ENCODE measurements at regions not wholly inside any gene's neighbourhood (a gene's known extent, or its start where the extent isn't known, plus 50 kb on each side); places are given as distances from the start of the nearest gene placed in this dataset.

DNA sequence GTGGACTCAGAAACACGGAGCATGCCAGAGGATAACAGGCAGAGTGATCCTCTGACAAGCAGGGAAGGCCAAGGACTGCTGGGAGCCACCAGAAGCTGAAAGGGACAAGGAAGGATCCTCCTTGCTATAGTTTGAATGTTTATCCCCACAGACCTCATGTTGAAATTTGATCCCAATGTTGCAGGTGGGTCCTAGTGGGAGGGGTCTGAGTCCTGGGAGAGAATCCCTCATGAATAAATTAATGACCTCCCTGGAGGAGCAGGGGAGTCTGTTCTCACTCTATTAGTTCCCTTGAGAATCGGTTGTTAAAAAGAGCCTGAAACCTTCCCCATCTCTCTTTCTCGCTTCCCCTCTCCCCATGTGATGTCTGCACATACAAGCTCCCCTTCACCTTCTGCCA is 124.4 kb downstream of the FBXO15 start:
- DNase-seq (ENCODE audit: low read depth) = no peak

DNA sequence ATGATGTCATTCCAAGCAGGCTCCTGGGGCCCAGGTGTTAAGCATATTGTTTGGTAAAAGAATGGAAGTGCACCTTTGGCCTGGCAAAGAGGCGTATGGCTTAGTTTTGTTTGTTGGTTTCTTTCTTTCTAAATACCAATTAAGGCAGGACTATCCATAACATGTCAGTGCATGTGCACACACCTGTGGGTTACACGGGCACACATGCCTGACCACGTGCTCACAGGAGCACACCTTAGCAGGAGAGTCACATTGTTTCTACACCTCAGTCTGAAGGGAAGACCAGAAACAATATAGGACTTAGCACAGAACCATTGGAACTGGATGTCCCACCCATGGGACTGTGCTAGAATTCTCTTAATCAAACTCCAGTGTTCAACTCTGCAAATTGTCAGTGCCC is 127.8 kb downstream of the FBXO15 start:
- DNase-seq (ENCODE audit: low read depth) = no peak

DNA sequence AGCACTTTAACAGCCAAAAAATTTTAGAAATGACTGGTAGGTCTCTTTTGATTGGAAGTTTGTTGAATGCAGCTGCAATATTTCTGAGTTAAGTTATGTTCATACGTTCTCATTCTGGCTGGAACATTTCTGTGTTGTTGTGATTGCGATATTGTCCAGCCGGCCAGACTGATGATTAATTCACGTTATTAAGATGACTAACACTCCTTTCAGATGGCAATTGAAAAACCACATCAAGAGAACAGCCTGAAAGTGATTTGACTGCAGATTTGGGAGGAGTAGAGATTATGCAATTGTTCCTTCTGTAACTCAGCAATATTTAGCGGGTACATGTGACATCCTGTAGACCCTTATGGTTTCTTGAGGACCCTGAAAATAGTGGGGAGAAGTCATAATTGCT is 133.7 kb downstream of the FBXO15 start:
- peak; percentile 67 for DNase-seq (ENCODE audit: low read depth)

DNA sequence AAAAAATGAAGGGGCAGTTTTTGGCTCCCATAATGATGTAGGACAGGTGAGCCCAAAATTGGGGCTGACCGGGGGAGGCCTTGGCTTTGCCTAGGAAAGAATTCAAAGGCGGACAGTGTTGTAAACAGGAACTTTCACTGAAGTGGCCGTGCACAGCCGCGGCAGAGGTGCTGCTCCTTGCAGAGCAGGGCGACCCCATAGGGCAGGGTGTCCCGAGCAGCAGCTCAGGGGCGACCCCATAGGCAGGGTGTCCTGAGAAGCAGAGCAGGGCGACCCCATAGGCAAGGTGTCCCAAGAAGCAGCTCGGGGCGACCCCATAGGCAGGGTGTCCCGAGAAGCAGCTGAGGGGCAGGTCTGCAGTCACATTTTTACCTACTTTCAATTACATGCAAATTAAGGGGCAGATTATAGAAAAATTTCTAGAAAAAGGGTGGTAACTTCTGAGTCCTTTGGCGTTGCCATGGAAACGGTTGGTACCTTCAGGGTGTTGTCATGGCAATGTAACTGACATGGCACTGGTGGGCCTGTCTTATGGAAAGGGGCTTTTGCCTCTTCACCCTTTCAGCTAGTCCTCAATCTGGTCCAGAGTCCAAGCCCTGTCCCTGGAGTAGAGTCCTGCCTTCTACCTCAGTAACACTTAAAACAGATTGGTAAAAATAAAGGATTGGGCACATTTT is 134.5 kb downstream of the FBXO15 start:
- DNase-seq (ENCODE audit: low read depth) = no peak

DNA sequence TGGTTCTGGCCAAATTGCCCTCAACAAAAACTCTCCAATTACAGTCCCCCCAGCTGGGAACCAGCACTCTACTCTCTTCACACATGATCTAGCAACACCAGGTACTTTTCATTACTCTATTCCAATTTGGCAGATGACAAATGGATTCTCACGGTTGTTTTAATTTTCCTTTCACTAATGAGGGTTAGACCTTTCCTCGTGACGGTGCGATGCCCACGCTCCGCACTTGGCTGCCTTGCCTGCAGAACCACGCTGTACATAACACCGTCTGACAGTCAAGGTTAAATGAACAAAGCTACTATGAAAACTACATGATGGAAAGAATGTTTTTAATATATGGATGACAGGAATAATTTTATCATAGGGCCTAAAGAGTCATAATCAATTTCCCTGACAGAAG is 141.5 kb downstream of the FBXO15 start:
- no peak for DNase-seq (ENCODE audit: low read depth)

DNA sequence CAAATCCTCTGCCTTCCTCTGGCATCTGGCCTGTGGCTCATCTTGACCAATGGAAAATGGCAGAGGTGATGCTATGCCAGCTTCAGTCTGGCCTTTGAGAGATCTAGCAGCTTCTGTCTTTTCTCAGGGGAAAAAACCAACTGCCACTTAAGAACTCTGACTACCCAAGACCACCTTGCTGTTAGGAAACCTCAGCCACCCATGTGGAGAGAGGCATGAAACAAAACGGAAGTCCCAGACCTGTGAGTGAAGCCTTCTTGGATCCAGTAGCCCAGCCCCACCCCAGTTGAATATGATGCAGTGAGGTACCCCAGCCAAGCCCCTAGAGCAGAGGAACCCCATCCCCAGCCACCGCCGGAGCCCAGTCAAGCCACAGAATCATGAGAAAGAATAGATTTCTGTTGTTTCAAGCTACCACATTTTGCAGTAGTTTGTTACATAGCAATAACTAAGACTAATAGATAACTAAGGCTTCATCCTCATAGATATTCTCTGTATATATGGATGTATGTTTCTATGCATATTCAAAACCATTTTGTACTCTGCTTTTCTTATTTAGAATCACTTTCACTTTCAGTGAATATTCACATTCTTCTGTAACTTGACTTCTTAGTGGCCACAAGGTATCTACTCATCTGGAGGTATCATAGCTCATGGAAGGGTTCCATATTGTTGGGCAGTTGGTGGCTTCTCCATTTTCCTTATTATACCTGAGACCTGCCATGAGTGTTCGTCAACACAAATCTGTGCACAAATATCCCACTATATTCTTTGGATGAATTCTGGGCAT is 142.1 kb downstream of the FBXO15 start:
- no peak for DNase-seq (ENCODE audit: low read depth)

DNA sequence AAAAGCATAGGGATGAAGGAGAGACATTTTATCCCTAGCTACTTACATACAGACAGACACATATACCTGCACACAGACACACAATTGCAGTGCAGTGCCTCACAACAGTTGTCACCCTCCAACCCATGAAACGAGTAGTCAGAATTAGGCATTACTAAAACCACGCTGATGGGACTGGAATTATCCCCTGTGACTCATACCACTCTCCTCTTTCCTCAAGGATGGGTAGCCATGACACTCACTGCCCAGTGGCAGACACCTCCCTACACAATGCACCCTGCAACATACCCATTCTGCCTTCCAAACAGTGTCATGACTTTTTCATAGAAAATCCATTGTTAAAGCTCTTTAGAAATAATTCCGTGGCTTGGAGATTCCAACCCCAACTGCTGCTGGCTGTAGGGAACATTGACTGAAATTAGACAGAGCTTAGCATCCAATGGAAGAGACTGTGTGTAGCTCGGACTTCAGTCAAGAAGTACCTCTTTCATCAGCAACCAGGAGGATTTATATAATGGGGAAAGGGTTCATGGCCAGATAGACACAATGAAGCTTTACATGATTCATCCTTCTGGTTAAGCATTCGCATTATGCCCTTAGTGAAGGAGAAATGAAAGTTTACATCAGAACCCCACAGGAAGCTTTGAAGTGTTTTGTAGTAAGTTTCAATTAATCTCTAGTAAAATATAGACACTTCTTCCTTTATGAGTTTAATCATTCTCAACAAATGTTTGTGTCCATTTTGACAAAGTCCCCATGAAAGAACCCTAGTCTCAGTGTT is 155.2 kb downstream of the FBXO15 start:
- DNase-seq (ENCODE audit: low read depth) = no peak

DNA sequence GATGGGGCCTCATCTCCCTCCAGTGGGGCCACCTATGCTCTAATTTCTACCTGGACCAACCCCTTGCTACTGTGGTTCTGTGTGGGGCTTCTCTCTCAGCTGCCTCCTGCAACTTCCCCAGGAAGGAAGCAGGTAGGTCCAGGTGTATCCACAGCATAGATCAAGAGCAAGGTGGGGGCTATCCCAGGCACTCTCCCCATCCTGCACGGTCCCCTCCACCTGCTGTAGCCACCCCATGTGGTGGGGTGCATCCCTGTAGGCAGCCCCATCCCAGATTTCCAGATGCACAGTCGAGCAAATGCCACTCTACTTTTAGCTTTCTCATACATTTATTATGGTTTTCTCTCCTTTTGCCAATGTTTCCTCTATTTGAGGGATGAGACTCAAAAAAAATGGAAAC is 156.1 kb downstream of the FBXO15 start:
- DNase-seq (ENCODE audit: low read depth) = no peak

DNA sequence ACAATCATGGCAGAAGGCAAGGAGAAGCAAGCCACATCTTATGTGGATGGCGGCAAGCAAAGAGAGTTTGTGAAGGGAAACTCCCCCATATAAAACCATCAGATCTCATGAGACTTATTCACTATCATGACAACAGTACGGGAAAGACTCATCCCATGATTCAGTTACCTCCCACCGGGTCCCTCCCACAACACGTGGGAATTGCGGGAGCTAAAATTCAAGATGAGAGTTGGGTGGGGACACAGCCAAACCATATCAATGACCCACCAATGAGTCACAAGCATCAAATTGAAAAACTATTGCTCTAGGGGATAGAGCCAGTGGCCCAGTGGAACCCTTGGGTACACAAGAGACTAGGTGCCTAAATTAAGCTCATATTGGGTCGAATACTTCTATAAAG is 157.4 kb downstream of the FBXO15 start:
- DNase-seq (ENCODE audit: low read depth) = no peak

DNA sequence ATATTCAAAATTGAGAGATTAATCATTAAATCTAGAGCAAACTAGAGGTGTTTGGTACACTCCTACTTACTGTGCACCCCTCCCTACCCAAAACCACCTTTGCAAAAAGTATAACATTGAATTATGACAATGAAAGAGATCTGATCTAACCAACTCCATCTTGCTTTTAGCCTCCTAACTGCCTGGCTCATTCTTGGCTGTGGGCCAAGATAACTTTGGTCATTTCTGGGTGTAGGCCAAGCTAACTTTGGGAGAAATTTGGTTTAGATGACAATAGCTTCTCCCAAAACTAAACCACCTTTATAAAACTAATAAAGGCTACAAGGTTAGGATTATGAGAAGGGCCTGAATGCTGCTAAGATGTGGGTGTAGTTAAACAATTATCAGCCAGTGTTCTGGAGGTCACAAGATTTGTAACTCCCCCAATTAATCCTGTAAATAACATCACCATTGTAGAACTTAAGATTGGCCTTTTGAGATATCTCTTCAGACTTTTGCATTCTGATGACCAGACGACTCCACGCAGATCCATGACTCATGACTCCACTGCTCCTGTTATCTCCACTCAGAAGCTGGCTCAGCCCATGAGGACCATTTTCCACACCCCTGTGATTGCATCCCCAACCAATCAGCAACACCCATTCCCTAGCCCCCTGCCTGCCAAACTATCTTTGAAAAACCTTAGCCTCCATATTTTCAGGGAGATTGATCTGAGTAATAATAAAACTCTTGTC is 160.2 kb downstream of the FBXO15 start:
- DNase-seq (ENCODE audit: low read depth) = peak; percentile 40

DNA sequence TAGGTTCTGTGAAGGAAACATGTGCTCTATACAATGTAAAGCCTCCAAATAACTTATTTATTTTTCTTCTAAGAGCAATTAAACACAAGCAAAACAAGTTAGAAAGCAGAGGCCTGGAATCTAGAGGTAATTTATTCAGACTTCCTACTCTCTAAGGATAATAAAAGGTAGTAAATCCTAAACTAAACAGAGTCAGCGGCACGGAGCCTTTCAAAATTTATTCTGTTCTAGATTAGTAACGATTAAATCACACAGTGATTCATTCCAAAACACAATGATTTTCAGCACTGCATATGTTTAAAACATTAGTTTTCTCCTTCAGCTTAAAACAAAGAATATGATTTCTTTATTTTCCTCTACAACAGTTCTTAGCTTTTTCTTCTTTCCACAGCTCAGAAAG is 160.9 kb downstream of the FBXO15 start:
- DNase-seq (ENCODE audit: low read depth) = peak; percentile 31

DNA sequence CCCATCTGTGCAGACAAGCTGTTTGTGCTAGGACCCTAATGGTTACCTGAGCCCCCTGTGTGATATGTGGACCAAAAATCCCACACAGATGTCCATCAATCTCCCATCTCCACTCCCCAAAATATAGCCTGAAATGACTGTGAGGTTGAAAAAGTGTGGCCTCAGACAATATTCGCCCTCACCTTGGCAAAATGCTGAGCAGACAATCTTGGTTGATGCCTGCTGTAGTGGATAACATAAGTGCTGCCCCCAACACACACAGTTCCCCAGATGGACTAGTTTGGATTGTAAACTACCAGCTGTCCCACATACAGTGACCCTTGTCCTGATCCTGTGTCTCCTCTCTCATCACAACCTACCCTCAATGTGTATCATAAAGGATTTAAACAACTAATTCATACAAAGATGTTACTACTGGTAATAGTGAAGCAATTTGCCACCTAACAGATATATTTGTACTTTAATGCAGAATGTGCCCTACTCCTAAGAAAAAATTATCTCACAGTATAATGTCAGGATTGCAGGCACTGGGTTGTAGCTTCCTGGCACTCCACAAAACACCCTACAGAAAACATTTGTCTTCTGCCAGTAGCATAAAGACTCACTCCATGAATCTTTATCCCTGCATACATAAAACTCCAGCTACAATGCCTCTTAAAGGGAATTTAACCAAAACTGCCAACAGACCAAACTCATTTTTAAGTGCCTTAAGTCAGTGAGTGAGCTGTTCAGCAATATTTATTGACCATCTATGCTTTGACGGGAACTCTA is 161.6 kb downstream of the FBXO15 start:
- no peak for DNase-seq (ENCODE audit: low read depth)

DNA sequence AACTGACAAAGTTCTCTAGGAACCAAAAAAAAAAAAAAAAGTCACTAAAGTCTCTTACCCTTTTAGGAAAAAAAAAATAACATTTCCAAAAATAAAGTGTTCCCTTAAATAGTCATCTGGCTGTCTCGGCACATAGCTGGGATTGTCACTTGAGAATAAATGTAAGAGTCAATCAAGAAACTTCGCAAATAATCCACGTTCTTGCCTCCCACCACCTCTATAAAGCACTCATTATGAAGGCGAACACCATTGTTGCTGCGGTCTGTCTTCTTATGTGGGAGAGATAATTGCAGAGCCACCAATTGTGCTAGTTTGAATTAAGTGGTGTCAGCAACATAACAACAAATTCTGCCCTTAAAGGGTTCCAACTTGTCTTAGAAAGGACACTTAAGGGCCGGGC is 163.7 kb downstream of the FBXO15 start:
- no peak for DNase-seq (ENCODE audit: low read depth)

DNA sequence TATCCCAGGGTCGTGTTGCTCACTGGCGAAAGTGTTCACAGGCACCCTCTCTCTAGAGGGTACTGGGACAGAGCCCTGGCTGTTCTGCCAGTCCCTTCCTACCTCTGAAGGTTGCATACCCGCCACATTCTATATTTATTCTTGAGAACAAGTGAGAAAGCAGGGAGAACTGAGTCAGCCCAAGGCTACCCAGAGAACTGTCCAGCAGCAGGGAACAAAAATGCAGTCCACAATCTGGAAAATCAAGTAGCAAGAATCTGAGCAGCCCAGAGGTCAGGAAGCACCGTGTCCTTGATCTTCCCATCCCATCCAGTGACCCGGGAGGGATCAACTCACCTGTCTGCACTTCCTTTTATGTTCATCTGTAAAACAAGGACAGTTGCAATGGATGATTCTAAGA is 164.1 kb downstream of the FBXO15 start:
- no peak for DNase-seq (ENCODE audit: low read depth)

DNA sequence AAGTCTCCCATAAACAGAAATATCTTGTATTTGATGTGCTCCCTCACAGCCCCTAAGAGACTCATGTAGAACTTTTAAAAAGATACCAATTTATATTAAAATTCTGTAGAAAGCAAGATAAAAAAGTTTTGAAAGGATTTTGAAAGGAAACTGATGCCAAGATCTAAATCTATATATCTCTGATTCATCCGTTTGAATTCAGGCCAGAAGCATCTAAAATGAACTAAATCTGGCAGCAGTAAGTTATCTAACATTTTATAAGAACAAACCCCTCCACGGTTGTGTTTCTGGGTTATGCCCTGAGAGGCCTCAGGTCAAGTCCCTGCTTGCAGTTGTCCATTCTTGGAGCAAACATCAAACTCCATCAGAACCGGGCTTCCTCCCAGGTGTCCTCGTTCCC is 165.8 kb downstream of the FBXO15 start:
- peak; percentile 26 for DNase-seq (ENCODE audit: low read depth)

DNA sequence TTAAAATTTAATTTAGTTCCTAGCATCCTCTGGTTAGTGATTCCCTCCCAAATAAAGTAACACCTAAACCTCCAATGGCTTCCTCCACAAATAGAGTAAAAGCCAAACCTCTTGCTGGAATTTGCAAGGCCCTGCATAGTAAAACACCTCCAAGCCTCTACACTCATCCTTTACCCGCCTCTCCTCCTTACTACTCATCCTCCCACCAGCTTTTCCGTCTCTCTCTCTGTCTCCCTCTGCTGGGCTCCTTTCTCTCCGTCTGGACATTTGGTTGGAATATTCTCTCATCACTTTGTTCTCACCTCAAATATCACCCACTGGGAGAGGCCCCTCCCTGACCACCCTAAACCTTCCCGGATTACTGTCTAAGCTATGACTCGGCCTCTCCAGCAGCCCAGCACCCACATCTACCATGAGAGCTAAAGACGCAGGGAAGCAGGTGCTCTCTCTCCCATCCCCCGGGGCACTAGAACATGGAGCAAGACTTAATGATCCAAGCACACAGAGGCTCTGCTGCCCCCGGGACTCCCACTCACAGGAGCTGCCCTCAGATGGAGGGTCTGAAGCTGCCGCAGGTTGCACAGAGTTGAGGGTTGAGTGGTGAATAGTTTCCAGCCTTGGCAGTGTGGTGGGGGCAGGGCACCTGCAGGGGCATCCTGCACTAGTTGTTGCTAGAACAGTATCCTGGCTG is 167.2 kb downstream of the FBXO15 start:
- DNase-seq (ENCODE audit: low read depth) = peak; percentile 15

DNA sequence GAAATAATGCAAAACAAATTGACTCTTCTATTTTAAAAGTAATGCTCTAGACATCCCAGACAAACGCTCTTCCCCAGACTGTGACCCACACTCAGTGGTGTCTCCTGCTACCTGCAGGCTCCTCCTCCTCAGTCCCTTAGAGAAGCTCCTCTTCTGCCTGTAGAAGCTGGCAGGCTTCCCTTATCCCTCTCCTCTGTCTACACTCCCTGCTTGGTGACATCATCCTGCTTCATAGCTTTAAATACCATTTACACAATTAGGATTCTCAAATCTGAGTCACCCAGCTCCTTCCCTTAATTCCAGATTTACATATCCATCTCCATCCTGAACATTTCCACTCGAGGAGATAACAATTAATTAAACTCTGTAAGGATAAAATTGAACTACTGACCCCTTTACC is 167.9 kb downstream of the FBXO15 start:
- DNase-seq (ENCODE audit: low read depth) = peak; percentile 84

DNA sequence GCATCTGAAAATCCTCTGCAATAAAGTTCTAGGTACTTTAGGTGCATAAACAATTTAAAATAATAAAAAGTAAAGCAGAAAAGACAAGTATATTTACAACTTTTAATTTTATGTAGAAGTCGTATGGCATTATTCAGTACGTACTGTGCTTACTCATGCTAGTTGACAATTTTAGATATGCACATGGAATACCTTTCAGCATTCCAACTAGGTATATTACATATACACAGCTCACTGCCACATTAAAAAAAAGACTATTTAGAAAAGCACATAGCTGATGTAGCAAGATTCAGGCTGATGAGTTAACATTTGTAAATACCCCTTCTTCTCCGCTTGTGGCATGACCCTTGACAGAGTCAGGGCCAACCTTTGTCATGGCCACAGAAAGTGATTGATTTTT is 171.2 kb downstream of the FBXO15 start:
- no peak for DNase-seq (ENCODE audit: low read depth)

DNA sequence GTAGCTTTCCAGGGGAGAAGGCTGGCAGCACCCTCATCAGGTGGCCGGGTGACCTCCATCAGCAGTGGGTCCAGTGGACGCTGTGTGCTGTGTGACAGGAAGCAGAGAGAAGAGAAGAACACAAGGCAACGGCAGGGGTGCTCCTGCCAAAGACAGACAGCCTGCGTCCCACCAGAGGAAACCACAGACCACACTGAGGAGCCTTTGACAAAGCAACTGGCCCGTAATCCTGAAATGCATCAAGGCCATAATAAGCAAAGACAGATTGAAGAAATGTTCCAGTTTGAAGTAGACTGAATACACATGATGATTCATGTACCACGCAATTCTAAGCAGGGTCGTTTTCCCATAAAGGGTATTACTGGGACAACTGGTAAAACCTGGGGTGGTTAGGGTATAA is 172.4 kb downstream of the FBXO15 start:
- DNase-seq (ENCODE audit: low read depth) = peak; percentile 38

DNA sequence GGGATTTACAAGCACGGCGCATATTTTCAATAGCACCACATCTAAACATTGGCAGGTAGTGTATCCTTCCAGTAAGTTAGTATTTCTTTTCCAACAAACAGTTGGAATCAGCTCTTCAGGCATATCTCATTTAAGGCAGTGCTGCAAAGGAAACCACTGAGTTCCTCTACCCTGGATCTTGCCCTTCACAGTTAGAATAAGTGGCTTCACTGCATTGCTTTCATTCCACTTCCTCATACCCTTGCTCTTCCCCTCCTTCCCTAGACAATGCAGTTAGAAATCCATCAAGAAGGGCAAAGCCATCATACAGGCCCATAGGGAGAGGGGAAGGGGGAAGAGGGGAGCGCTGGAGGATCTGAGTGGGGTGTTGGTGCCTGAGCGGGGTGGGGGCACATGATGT is 173.7 kb downstream of the FBXO15 start:
- DNase-seq (ENCODE audit: low read depth) = no peak

DNA sequence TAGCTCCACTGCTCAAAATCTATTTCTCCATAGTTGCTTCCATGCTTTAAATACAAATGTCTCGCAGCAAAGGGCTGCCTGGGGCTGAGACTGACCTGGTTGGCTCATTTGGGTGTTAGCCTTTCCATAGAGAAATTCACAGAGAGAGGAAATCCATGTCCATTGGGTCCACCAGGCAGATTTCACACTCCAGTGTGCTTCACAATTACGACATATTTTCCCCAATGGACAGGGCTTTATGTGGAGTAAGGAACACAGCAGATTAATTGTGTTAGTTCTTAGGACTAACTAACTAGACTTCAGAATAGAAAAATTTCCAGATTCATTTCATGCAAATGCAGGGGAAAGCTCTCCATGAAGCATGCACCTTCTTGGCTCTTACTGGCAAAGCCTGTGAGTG is 180.7 kb downstream of the FBXO15 start:
- DNase-seq (ENCODE audit: low read depth) = no peak

All from EH (cell line).